ENCODE measurements at regions not wholly inside any gene's neighbourhood (a gene's known extent, or its start where the extent isn't known, plus 50 kb on each side); places are given as distances from the start of the nearest gene placed in this dataset.

GRCh38 chr3:31135546-31135945 is 241.1 kb upstream of the GADL1 start:
- no peak for DNase-seq (ENCODE audit: extremely low read depth in 1 of 2, low read depth in 1 of 2)

- DNase-seq (ENCODE audit: extremely low read depth in 1 of 2, low read depth in 1 of 2) = no peak
Measured at GRCh38 chr3:31137718-31138465, 243.4 kb upstream of the GADL1 start.

DNA sequence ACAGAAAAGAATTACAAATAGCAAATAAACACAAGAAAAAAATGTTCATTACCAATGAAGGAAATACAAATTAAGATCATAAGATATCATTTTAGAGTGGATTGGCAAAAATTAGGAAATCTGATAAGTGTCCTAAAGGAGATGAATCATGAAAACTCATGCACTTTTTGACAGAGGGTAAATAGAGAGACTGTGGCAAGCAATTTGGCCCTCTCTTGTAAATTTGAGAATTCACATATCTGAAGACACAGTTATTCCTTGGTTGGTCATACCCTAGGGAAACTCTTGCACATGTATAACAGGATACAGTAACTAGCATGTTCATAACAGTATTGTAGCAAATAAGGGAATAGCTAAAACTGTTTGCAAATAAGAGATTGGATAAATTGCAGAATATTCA is 246.0 kb upstream of the GADL1 start:
- no peak for DNase-seq (ENCODE audit: extremely low read depth in 1 of 2, low read depth in 1 of 2)

- DNase-seq (ENCODE audit: extremely low read depth in 1 of 2, low read depth in 1 of 2) = no peak
Measured at GRCh38 chr3:31142139-31142538, 247.7 kb upstream of the GADL1 start.

GRCh38 chr3:31142543-31142942 is 248.1 kb upstream of the GADL1 start:
- no peak for DNase-seq (ENCODE audit: extremely low read depth in 1 of 2, low read depth in 1 of 2)

DNA sequence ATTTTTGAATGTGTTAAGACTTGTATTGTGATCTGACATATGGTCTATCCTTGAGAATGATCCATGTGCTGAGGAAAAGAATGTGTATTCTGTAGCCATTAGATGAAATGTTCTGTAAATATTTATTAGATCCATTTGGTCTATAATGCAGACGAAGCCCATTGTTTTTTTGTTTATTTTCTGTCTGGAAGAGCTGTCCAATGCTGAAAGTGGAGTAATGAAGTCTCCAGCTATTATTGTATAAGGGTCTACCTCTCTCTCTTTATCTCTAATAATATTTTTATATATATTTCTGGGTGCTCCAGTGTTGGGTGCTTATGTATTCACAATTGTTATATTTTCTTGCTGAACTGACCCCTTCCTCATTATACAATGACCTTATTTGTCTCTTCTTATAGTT is 250.6 kb upstream of the GADL1 start:
- DNase-seq (ENCODE audit: extremely low read depth in 1 of 2, low read depth in 1 of 2) = no peak

DNA sequence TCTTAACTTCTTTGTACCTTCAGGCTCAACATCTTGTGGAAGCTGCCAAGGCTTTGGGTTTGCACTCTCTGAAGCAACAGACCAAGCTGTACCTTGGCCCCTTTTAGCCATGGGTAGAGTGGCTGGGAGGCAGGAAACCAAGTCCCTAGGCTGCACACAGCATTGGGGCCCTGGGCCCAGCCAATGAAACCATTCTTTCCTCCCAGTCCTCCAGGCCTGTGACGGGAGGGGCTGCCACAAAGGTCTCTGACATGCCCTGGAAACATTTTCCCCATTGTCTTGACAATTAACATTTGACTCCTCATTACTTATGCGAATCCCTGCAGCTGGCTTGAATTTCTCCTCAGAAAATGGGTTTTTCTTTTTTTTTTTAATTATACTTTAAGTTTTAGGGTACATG is 253.1 kb upstream of the GADL1 start:
- no peak for DNase-seq (ENCODE audit: extremely low read depth in 1 of 2, low read depth in 1 of 2)

- no peak for DNase-seq (ENCODE audit: extremely low read depth in 1 of 2, low read depth in 1 of 2)
Measured at GRCh38 chr3:31157047-31157694, 262.7 kb upstream of the GADL1 start.

GRCh38 chr3:31157893-31158620 is 263.6 kb upstream of the GADL1 start:
- DNase-seq (ENCODE audit: extremely low read depth in 1 of 2, low read depth in 1 of 2) = no peak

GRCh38 chr3:31159331-31160039 is 265.0 kb upstream of the GADL1 start:
- no peak for DNase-seq (ENCODE audit: extremely low read depth in 1 of 2, low read depth in 1 of 2)

- no peak for DNase-seq (ENCODE audit: extremely low read depth in 1 of 2, low read depth in 1 of 2)
Measured at GRCh38 chr3:31161889-31162288, 267.4 kb upstream of the GADL1 start.

DNA sequence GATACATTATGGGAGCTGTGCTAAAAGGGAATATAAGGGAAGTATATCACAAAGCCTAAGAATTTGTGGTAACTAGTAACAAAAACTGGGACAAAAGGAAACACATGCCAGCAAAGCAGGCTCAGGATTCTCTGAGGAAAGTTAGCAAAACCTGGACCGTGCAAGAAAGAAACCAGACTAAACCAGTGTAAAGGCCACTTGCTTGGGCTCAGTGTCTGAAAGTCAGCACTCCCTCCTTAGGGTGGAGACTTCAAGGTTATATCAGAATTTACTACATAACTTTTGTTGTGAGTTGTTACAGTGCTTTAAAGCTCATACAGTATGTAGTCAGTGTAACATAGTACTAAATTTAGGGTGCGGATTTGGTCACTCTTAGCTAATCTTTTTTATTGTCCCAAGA is 269.9 kb upstream of the GADL1 start:
- no peak for DNase-seq (ENCODE audit: extremely low read depth in 1 of 2, low read depth in 1 of 2)

DNA sequence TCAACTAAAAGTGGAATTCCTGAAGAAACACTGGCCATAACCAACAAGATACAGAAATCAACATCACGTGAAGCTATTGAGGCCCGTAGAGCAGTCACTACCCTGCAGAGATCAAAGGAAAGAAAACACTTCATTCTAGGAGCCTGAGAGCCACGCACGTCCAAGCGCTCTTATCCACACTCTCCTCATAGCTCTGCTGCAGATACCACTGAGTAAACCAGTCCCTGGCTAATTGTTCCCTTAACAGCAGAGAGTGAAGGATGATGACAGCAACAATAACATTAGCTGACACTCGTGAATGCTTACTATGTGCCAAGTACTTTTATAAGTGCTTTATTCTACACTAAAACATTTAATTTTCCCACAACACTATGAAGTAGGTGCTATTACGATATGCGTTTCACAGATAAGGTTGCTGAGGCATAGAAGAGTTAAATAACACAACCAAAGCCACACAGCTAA is 271.0 kb upstream of the GADL1 start:
- DNase-seq (ENCODE audit: extremely low read depth in 1 of 2, low read depth in 1 of 2) = no peak

- DNase-seq (ENCODE audit: extremely low read depth in 1 of 2, low read depth in 1 of 2) = no peak
Measured at GRCh38 chr3:31166249-31166885, 271.9 kb upstream of the GADL1 start.

- no peak for DNase-seq (ENCODE audit: extremely low read depth in 1 of 2, low read depth in 1 of 2)
Measured at GRCh38 chr3:31167666-31168065, 273.2 kb upstream of the GADL1 start.

GRCh38 chr3:31170932-31171670 is 276.6 kb upstream of the GADL1 start:
- no peak for DNase-seq (ENCODE audit: extremely low read depth in 1 of 2, low read depth in 1 of 2)

- no peak for DNase-seq (ENCODE audit: extremely low read depth in 1 of 2, low read depth in 1 of 2)
Measured at GRCh38 chr3:31172336-31172735, 277.9 kb upstream of the GADL1 start.

- DNase-seq (ENCODE audit: extremely low read depth in 1 of 2, low read depth in 1 of 2) = no peak
Measured at GRCh38 chr3:31173118-31173718, 278.8 kb upstream of the GADL1 start.

GRCh38 chr3:31174079-31174478 is 279.6 kb upstream of the GADL1 start:
- DNase-seq (ENCODE audit: extremely low read depth in 1 of 2, low read depth in 1 of 2) = no peak

DNA sequence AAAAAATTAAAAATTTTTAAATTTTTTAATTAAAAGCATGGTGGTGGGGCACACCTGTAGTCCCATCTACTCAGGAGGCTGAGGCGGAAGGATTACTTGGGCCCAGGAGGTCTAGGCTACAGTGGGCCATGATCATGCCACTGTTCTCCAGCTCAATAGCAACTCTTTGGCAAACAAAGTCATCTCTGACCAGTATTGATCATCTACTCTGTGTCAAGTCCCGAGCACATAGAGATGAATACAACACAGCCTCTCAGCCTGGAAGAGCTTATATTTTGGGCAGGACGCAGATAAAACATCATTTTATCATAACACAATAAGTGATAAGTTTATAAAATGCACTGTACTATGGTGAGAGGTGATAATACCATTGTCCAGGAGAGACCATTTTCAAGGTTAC is 281.6 kb upstream of the GADL1 start:
- DNase-seq (ENCODE audit: extremely low read depth in 1 of 2, low read depth in 1 of 2) = no peak
